Mucosa of rectum (tissue), 2 donors: ENCODE measurements at regions not wholly inside any gene's neighbourhood (a gene's known extent, or its start where the extent isn't known, plus 50 kb on each side); places are given as distances from the start of the nearest gene placed in this dataset.
"Not testable (repeated sequence)": the region's sequence is repeated elsewhere in the genome, so short reads cannot be mapped to it uniquely, and the experiment has no call there.

ENCODE experiments used
- H3K27ac ChIP-seq, 2 donors: one replicate each; pipeline ENCODE4 v1.7.0; 2013; ENCODE audit warnings: inconsistent platforms in 2 of 2, low read depth in 2 of 2, low read length in 2 of 2
- H3K27me3 ChIP-seq, 2 donors: one replicate each; pipeline ENCODE4 v1.7.0; 2013; ENCODE audit warnings: low read length in 2 of 2; ENCODE audit not compliant: control insufficient read depth in 2 of 2, insufficient read depth in 2 of 2
- H3K36me3 ChIP-seq, 2 donors: one replicate each; pipeline ENCODE4 v1.7.0; 2013; ENCODE audit warnings: low read length in 2 of 2; ENCODE audit not compliant: control insufficient read depth in 2 of 2, insufficient read depth in 2 of 2
- H3K4me1 ChIP-seq, 2 donors: one replicate each; pipeline ENCODE4 v1.7.0; 2013; ENCODE audit warnings: low read length in 2 of 2, mild to moderate bottlenecking in 1 of 2; ENCODE audit not compliant: control insufficient read depth in 2 of 2, insufficient read depth in 2 of 2
- H3K4me3 ChIP-seq, 2 donors: one replicate each; pipeline ENCODE4 v1.7.0; 2013; ENCODE audit warnings: low read length in 2 of 2
- H3K9ac ChIP-seq, 2 donors: one replicate each; pipeline ENCODE4 v1.7.0; 2013; ENCODE audit warnings: low read length in 2 of 2, low read depth in 1 of 2, mild to moderate bottlenecking in 1 of 2
- H3K9me3 ChIP-seq, 2 donors: one replicate each; pipeline ENCODE4 v1.7.0; 2013; ENCODE audit warnings: low read length in 2 of 2; ENCODE audit not compliant: control insufficient read depth in 2 of 2
- donor health status: healthy.
- donor health status: Normal muscosa, but diverticular disease.

DNA sequence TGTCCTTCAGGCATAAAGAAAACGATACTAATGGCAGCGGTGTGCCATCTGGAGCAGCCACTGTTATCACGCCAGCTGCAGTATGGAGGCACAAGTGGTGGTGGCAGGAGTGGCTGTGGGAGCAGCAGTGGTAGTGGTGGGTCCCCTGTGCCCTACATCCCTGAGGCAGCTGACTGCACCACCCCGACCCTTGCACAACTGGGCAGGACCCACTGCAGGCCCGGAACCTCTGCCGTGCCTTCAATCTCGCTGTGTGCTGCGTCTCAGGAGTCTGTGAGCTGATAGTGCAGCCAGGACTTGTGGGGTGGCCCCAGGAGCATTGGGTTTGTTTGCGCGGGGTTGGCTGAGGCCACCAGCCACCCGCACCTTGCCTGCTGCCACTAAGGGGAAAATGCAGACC is 1718.0 kb downstream of the SPATA31A7 start:
- H3K4me1 ChIP-seq, H3K9ac ChIP-seq, H3K36me3 ChIP-seq, H3K27me3 ChIP-seq, H3K9me3 ChIP-seq, H3K27ac ChIP-seq, H3K4me3 ChIP-seq: not testable (repeated sequence)

- not testable (repeated sequence) for H3K9ac ChIP-seq, H3K27me3 ChIP-seq, H3K36me3 ChIP-seq, H3K4me1 ChIP-seq, H3K9me3 ChIP-seq, H3K27ac ChIP-seq, H3K4me3 ChIP-seq
These were observed 1718.4 kb downstream of the SPATA31A7 start for GRCh38 chr9:62908271-62908670.

- H3K36me3 ChIP-seq, H3K9ac ChIP-seq, H3K27ac ChIP-seq, H3K27me3 ChIP-seq, H3K9me3 ChIP-seq, H3K4me3 ChIP-seq, H3K4me1 ChIP-seq: not testable (repeated sequence)
These were observed 1719.6 kb downstream of the SPATA31A7 start for GRCh38 chr9:62909447-62909846.

- H3K27ac ChIP-seq, H3K9me3 ChIP-seq, H3K27me3 ChIP-seq, H3K4me1 ChIP-seq, H3K4me3 ChIP-seq, H3K36me3 ChIP-seq, H3K9ac ChIP-seq: not testable (repeated sequence)
These were observed 1722.4 kb downstream of the SPATA31A7 start for GRCh38 chr9:62912278-62912677.

DNA sequence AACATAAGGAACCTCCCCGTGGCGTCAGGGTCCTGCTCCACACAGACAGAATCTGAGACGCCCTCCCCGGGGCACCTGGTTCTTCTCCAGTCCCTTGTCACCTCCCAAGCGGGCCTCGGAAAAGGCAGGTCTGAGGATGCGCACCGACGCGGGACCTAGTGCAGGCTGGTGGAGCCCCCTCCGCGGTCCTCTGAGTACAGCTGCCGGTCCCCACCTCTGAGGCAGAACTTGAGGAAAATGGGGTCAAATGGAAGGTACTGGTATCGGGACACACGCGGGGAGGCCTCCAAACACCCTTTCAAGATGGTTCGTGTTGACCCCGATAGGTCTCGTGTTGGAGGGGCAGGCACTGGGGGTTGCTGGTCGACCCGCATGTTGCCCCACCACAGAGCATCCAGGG is 1725.3 kb downstream of the SPATA31A7 start:
- not testable (repeated sequence) for H3K4me3 ChIP-seq, H3K9me3 ChIP-seq

GRCh38 chr9:62915661-62916060 is 1725.8 kb downstream of the SPATA31A7 start:
- H3K9ac ChIP-seq, H3K27me3 ChIP-seq, H3K4me1 ChIP-seq, H3K9me3 ChIP-seq, H3K27ac ChIP-seq, H3K4me3 ChIP-seq, H3K36me3 ChIP-seq: not testable (repeated sequence)

More for the DNA sequence above, 1725.3 kb downstream of the SPATA31A7 start:
- H3K4me1 ChIP-seq, H3K9ac ChIP-seq, H3K27me3 ChIP-seq, H3K27ac ChIP-seq, H3K36me3 ChIP-seq: not testable (repeated sequence)

DNA sequence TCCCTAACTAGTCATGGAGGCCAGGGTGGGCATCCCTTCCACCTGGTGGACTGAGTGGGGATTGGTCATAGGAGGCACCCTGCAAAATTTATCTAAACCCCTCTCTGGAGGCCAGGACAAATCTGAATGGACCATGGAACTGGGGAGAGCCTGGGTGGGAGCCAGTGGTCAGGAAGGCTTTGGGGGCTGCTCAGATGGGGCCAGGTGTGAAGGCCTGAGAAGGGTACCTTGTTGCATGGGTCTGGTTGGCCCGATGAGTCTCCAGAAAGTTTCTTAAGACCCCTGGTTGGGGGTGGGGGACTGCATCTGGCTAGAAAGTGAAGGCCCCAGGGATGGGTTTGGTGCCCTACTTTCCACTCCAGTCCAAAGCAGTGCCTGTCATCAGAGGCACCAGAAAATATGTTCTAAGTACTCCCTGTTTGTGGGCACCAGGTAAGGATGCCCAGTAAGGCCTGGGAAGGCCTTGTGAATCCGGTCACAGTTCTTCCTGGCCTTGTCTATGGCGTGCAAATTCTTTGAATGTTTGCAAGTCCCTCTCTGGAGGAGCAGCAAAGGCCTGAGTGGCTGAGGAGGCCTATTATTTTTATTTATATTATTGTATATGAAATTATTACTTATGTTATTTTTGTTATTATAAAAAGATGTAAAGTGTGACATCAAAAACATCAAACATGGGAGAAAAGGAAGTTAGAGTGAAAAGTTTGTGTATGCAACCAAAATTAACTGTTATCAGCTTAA is 1729.0 kb downstream of the SPATA31A7 start:
- not testable (repeated sequence) for H3K36me3 ChIP-seq, H3K9me3 ChIP-seq, H3K4me1 ChIP-seq, H3K4me3 ChIP-seq, H3K27me3 ChIP-seq, H3K9ac ChIP-seq, H3K27ac ChIP-seq

GRCh38 chr9:62931484-62931883 is 1741.6 kb downstream of the SPATA31A7 start:
- not testable (repeated sequence) for H3K9ac ChIP-seq, H3K4me3 ChIP-seq, H3K9me3 ChIP-seq, H3K27ac ChIP-seq, H3K27me3 ChIP-seq, H3K4me1 ChIP-seq, H3K36me3 ChIP-seq

DNA sequence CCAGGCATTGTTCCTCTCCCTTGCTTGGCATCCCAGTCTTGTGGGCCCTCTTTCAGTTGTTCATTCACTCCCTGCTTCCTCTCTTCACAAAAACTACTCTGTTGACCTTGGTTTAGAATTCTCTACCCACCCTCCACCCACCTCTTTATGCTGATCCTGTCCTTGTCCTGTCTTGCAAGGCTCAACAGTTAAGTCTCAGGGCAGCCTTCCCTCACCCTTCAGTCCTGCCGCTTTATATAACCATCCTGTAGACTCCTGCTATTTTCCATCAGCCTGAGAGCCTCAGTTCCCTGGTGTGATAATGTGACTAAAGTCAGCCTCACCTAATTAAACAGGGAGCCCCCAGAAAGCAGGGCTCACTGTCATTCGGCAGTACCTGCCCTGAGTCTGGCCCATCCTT is 1763.0 kb downstream of the SPATA31A7 start:
- not testable (repeated sequence) for H3K36me3 ChIP-seq, H3K4me3 ChIP-seq, H3K9me3 ChIP-seq, H3K4me1 ChIP-seq, H3K9ac ChIP-seq, H3K27me3 ChIP-seq, H3K27ac ChIP-seq
